ENCODE measurements at regions not wholly inside any gene's neighbourhood (a gene's known extent, or its start where the extent isn't known, plus 50 kb on each side); places are given as distances from the start of the nearest gene placed in this dataset.

- 93% methylated on average over 3 of the region's 6 CpGs for WGBS (ENCODE audit: insufficient coverage)
- Mint-ChIP-seq H3K9me3 (ENCODE audit: insufficient read depth) (no peaks in the 10 kb centered on the region), H3K27ac (no peak overlapping the region), H3K27me3 (peaks cover 18% of the 10 kb centered on the region), H3K4me1 (no peaks in the 10 kb centered on the region), H3K4me3 (no peak overlapping the region)
- no peak overlapping the region for H2AFZ ChIP-seq (ENCODE audit: insufficient read depth, low read depth, low read length, poor library complexity, severe bottlenecking)
- no peaks in the 10 kb centered on the region for H4K20me1 ChIP-seq (ENCODE audit: control insufficient read depth, insufficient read depth, low read length, poor library complexity, severe bottlenecking)
- H3K27me3 ChIP-seq (replicated peaks in 1 of 4; ENCODE audit: control extremely low read depth in 1 of 4, control insufficient read depth in 3 of 4, insufficient read depth in 4 of 4, low read length in 3 of 4), result peaks cover 0 to 4% (median 0%) of the 10 kb centered on the region in 4 experiments
- intact Hi-C loops (cut with micrococcal nuclease), result loop anchor here (10.0 kb wide), 1 partner anchor 531 kb away; no protein-coding TSS in a partner anchor
- no peaks in the 10 kb centered on the region for H3K4me1 ChIP-seq (ENCODE audit: control insufficient read depth in 2 of 2, insufficient read depth in 2 of 2, low read length in 2 of 2)
- H3K9ac ChIP-seq (ENCODE audit: low read length), result no peak overlapping the region
- POLR2A ChIA-PET, result no interaction called here
- peaks cover 0 to 13% (median 0%) of the 10 kb centered on the region in 3 donors for H3K9me3 ChIP-seq (ENCODE audit: control extremely low read depth in 1 of 3, control insufficient read depth in 2 of 3, insufficient read depth in 1 of 3, low read length in 2 of 3)
- no peak overlapping the region for H3K4me2 ChIP-seq (replicated peaks; ENCODE audit: low read depth, low read length, poor library complexity, severe bottlenecking)
- H3K4me3 ChIP-seq (ENCODE audit: control extremely low read depth in 1 of 5, extremely low read depth in 1 of 5, insufficient read depth in 1 of 5, low read depth in 2 of 5, low read length in 4 of 5), result no peak overlapping the region
- no peak for TF ChIP-seq CTCF (IDR thresholded peaks at IDR 0.05)
- TF ChIP-seq EZH2 (IDR thresholded peaks at IDR 0.05; ENCODE audit: borderline replicate concordance, insufficient read depth, low read depth, low read length, poor library complexity, severe bottlenecking), result no peak
- no peak for DNase-seq
- ATAC-seq (ENCODE audit: low read depth), result no peak
- no peaks in the 10 kb centered on the region for H3K79me2 ChIP-seq (ENCODE audit: control insufficient read depth, insufficient read depth, low read length)
- CTCF ChIA-PET, result interaction anchor here (1.3 kb wide), 1 partner anchor 11 kb away, joined by 3 read pairs; no protein-coding TSS in a partner anchor
- H3K36me3 ChIP-seq (replicated peaks in 1 of 2; ENCODE audit: control extremely low read depth in 1 of 2, control insufficient read depth in 1 of 2, extremely low read depth in 1 of 2, insufficient read depth in 2 of 2, low read length in 1 of 2), result no peaks in the 10 kb centered on the region
- no peak overlapping the region for H3K27ac ChIP-seq (ENCODE audit: low read length in 2 of 2)
Observed at GRCh38 chr19:29265436-29265835, 52.5 kb upstream of the UQCRFS1 start.

- Histone ChIP-seq H3K9me3 (ENCODE audit: control extremely low read depth in 1 of 3, control insufficient read depth in 2 of 3, insufficient read depth in 1 of 3, low read length in 2 of 3) (peaks cover 0 to 18% (median 0%) of the 10 kb centered on the region in 3 donors), H3K27ac (ENCODE audit: low read length in 2 of 2) (no peak overlapping the region), H3K4me3 (ENCODE audit: control extremely low read depth in 1 of 5, extremely low read depth in 1 of 5, insufficient read depth in 1 of 5, low read depth in 2 of 5, low read length in 4 of 5) (no peak overlapping the region), H4K20me1 (ENCODE audit: control insufficient read depth, insufficient read depth, low read length, poor library complexity, severe bottlenecking) (no peaks in the 10 kb centered on the region), H3K9ac (ENCODE audit: low read length) (no peak overlapping the region), H3K4me2 (replicated peaks; ENCODE audit: low read depth, low read length, poor library complexity, severe bottlenecking) (no peak overlapping the region), H3K27me3 (replicated peaks in 1 of 4; ENCODE audit: control extremely low read depth in 1 of 4, control insufficient read depth in 3 of 4, insufficient read depth in 4 of 4, low read length in 3 of 4) (peaks cover 0 to 4% (median 0%) of the 10 kb centered on the region in 4 experiments), H3K4me1 (ENCODE audit: control insufficient read depth in 2 of 2, insufficient read depth in 2 of 2, low read length in 2 of 2) (no peaks in the 10 kb centered on the region), H3K79me2 (ENCODE audit: control insufficient read depth, insufficient read depth, low read length) (no peaks in the 10 kb centered on the region), H3K36me3 (replicated peaks in 1 of 2; ENCODE audit: control extremely low read depth in 1 of 2, control insufficient read depth in 1 of 2, extremely low read depth in 1 of 2, insufficient read depth in 2 of 2, low read length in 1 of 2) (no peaks in the 10 kb centered on the region), H2AFZ (ENCODE audit: insufficient read depth, low read depth, low read length, poor library complexity, severe bottlenecking) (no peak overlapping the region)
- intact Hi-C loops (cut with micrococcal nuclease), result loop anchor here (10.0 kb wide), 1 partner anchor 531 kb away; no protein-coding TSS in a partner anchor
- Mint-ChIP-seq H3K4me3 (no peak overlapping the region), H3K27me3 (peaks cover 18% of the 10 kb centered on the region), H3K27ac (no peak overlapping the region), H3K4me1 (no peaks in the 10 kb centered on the region), H3K9me3 (ENCODE audit: insufficient read depth) (no peaks in the 10 kb centered on the region)
- WGBS (ENCODE audit: insufficient coverage), result 53% methylated on average over 4 of the region's 4 CpGs
- ChIA-PET CTCF (no interaction called here), POLR2A (no interaction called here)
- DNase-seq (no peak), ATAC-seq (ENCODE audit: low read depth) (no peak)
- no peak for TF ChIP-seq EZH2 (IDR thresholded peaks at IDR 0.05; ENCODE audit: borderline replicate concordance, insufficient read depth, low read depth, low read length, poor library complexity, severe bottlenecking)
- no peak for TF ChIP-seq CTCF (IDR thresholded peaks at IDR 0.05)
Observed at GRCh38 chr19:29266001-29266400, 53.0 kb upstream of the UQCRFS1 start.
